Fibroblast of lung (primary cell): ENCODE measurements at regions not wholly inside any gene's neighbourhood (a gene's known extent, or its start where the extent isn't known, plus 50 kb on each side); places are given as distances from the start of the nearest gene placed in this dataset.

ENCODE experiments used
- DNase-seq, 2 donors: peaks; one replicate each; pipeline versions ENCODE4 v3.0.0 to v3.0.0-alpha.2; 2010; ENCODE audit warnings: low read depth in 2 of 2
- H2AFZ ChIP-seq: 2 replicates; pipeline ENCODE4 v1.5.1; 2012; ENCODE audit warnings: low read length, control low read depth, inconsistent platforms
- H3K27ac ChIP-seq: 2 replicates; pipeline ENCODE4 v1.5.1; 2011; ENCODE audit warnings: low read length, control low read depth; ENCODE audit not compliant: insufficient read depth
- H3K27me3 ChIP-seq: 2 replicates; pipeline ENCODE4 v1.5.1; 2011; ENCODE audit warnings: mild to moderate bottlenecking, low read length; ENCODE audit not compliant: control insufficient read depth, insufficient read depth
- H3K36me3 ChIP-seq: 2 replicates; pipeline ENCODE4 v1.5.1; 2011; ENCODE audit warnings: low read length; ENCODE audit not compliant: control insufficient read depth, insufficient read depth
- H3K4me1 ChIP-seq: 2 replicates; pipeline ENCODE4 v1.5.1; 2011; ENCODE audit warnings: low read length; ENCODE audit not compliant: control insufficient read depth, insufficient read depth; ENCODE audit errors: extremely low read depth
- H3K4me2 ChIP-seq: 2 replicates; pipeline ENCODE4 v1.5.1; 2011; ENCODE audit warnings: low read length, control low read depth; ENCODE audit not compliant: insufficient read depth; ENCODE audit errors: extremely low read depth
- H3K4me3 ChIP-seq, 4 experiments: fragments of 200-600 bp in 1 of 4; sonication (generic) in 1 of 4; replicated peaks in 1 of 4; 2 replicates each; pipeline ENCODE4 v1.5.1; 2011 to 2016; ENCODE audit warnings: low read length in 4 of 4, low read depth in 3 of 4, mild to moderate bottlenecking in 3 of 4, control low read depth in 2 of 4, inconsistent platforms in 1 of 4, mixed read lengths in 1 of 4; ENCODE audit not compliant: insufficient read depth in 1 of 4; ENCODE audit errors: control extremely low read depth in 1 of 4
- H3K79me2 ChIP-seq: 2 replicates; pipeline ENCODE4 v1.5.1; 2012; ENCODE audit warnings: mild to moderate bottlenecking, low read length, inconsistent platforms; ENCODE audit not compliant: control insufficient read depth, insufficient read depth
- H3K9ac ChIP-seq: 2 replicates; pipeline ENCODE4 v1.5.1; 2011; ENCODE audit warnings: mild to moderate bottlenecking, low read length, control low read depth; ENCODE audit not compliant: insufficient read depth
- H3K9me3 ChIP-seq: 2 replicates; pipeline ENCODE4 v1.5.1; 2012; ENCODE audit warnings: low read depth, low read length; ENCODE audit not compliant: control insufficient read depth, insufficient read depth
- H4K20me1 ChIP-seq: 2 replicates; pipeline ENCODE4 v1.5.1; 2011; ENCODE audit warnings: low read length; ENCODE audit not compliant: control insufficient read depth, insufficient read depth; ENCODE audit errors: extremely low read depth
- CTCF ChIP-seq, 2 donors: IDR thresholded peaks in 1 of 2; conservative IDR thresholded peaks in 1 of 2; 1 replicate in 1 of 2; 2 replicates in 1 of 2; pipeline ENCODE4 v1.5.1; 2011 to 2012; ENCODE audit warnings: low read length in 2 of 2, control low read depth in 1 of 2, inconsistent platforms in 1 of 2, low read depth in 1 of 2, mild to moderate bottlenecking in 1 of 2
- EZH2 ChIP-seq: IDR thresholded peaks from 2 replicates; pipeline ENCODE4 v1.5.1; 2012; ENCODE audit warnings: low read length, control low read depth, mild to moderate bottlenecking; ENCODE audit errors: missing control alignments

DNA sequence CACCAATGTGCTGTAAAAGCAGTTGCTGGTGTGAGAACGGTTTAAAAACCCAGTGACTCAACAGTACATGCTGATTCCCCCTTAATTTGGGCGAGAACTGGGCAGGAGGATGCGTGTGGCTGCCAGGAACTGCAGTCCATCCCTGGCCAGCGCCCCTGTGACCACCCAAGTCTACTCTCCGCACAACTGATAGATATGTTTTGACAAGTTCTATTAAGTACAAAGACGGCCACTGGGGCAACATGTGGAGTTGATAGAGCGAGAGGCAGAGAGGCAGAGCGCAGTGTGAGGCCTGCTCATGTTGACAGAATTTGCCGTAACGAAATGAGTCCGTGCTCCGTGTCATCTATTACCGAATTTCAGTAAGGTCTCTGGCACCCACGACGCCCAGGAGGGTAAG lies 855.0 kb downstream of the BCL11B start:
- Histone ChIP-seq H3K79me2 (no peaks in the 10 kb centered on the region), H3K27ac (no peak overlapping the region), H3K27me3 (no peaks in the 10 kb centered on the region), H4K20me1 (no peaks in the 10 kb centered on the region), H3K4me2 (no peak overlapping the region), H3K4me1 (no peaks in the 10 kb centered on the region), H3K9ac (no peak overlapping the region), H3K36me3 (no peaks in the 10 kb centered on the region), H2AFZ (no peak overlapping the region), H3K4me3 (no peak overlapping the region), H3K9me3 (no peaks in the 10 kb centered on the region)
- DNase-seq = no peak
- TF ChIP-seq EZH2 (no peak), CTCF (conservative IDR thresholded peaks at IDR 0.05 in 1 of 2, IDR thresholded peaks at IDR 0.05 in 1 of 2; ENCODE audit: low read depth in 1 of 2, low read length in 2 of 2) (no peak)

DNA sequence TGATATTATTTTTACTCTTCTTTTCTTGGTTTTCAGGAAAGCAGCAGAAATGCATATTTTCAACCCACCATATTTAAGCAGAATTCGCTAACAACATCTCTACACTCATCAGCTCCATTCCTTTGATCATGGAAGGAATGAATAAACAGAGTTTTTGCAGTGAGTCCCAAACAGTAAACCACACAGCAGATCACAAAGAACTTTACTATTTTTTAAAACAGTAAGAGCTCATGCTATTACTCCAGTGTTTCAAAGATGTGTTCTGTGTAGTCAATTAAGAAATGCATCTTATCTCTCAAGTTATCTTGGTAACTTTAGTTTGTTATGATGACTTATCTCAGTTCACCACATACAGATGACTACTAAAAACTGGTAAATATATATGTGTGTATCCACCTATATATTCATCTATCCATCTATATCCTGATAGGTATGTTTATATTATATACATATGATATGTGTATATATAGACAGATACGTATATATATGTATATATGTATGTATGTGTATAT lies 843.5 kb downstream of the BCL11B start:
- no peak for TF ChIP-seq CTCF (conservative IDR thresholded peaks at IDR 0.05 in 1 of 2, IDR thresholded peaks at IDR 0.05 in 1 of 2; ENCODE audit: low read depth in 1 of 2, low read length in 2 of 2)
- TF ChIP-seq EZH2 = no peak
- DNase-seq = no peak
- no peaks in the 10 kb centered on the region for H3K36me3 ChIP-seq
- H3K27ac ChIP-seq = no peak overlapping the region
- H4K20me1 ChIP-seq = no peaks in the 10 kb centered on the region
- no peak overlapping the region for H3K4me3 ChIP-seq
- H3K9me3 ChIP-seq = no peaks in the 10 kb centered on the region
- no peaks in the 10 kb centered on the region for H3K79me2 ChIP-seq
- H3K4me2 ChIP-seq = no peak overlapping the region
- H3K27me3 ChIP-seq = no peaks in the 10 kb centered on the region
- H2AFZ ChIP-seq = no peak overlapping the region
- H3K9ac ChIP-seq = no peak overlapping the region
- no peaks in the 10 kb centered on the region for H3K4me1 ChIP-seq

GRCh38 chr14:98433436-98433835 lies 838.6 kb downstream of the BCL11B start:
- Histone ChIP-seq H3K79me2 (no peaks in the 10 kb centered on the region), H3K4me3 (no peak overlapping the region), H3K36me3 (no peaks in the 10 kb centered on the region), H3K9ac (no peak overlapping the region), H3K27ac (no peak overlapping the region), H3K4me2 (no peak overlapping the region), H2AFZ (no peak overlapping the region), H4K20me1 (no peaks in the 10 kb centered on the region), H3K27me3 (no peaks in the 10 kb centered on the region), H3K4me1 (no peaks in the 10 kb centered on the region), H3K9me3 (no peaks in the 10 kb centered on the region)
- TF ChIP-seq EZH2 (no peak), CTCF (conservative IDR thresholded peaks at IDR 0.05 in 1 of 2, IDR thresholded peaks at IDR 0.05 in 1 of 2; ENCODE audit: low read depth in 1 of 2, low read length in 2 of 2) (no peak)
- DNase-seq = no peak
